DMS 273 treated with DMSO at 0.1 percent for 48 hours (cell line): ENCODE measurements at regions not wholly inside any gene's neighbourhood (a gene's known extent, or its start where the extent isn't known, plus 50 kb on each side); places are given as distances from the start of the nearest gene placed in this dataset.
A peak's percentile ranks its signal among the peaks of the same experiment; 100 is the strongest.
"Not testable (repeated sequence)": the region's sequence is repeated elsewhere in the genome, so short reads cannot be mapped to it uniquely, and the experiment has no call there.

Experiments
- DNase-seq: peaks from one replicate; lab custom pipeline; 2025; lab: John Stamatoyannopoulos, UW

DNA sequence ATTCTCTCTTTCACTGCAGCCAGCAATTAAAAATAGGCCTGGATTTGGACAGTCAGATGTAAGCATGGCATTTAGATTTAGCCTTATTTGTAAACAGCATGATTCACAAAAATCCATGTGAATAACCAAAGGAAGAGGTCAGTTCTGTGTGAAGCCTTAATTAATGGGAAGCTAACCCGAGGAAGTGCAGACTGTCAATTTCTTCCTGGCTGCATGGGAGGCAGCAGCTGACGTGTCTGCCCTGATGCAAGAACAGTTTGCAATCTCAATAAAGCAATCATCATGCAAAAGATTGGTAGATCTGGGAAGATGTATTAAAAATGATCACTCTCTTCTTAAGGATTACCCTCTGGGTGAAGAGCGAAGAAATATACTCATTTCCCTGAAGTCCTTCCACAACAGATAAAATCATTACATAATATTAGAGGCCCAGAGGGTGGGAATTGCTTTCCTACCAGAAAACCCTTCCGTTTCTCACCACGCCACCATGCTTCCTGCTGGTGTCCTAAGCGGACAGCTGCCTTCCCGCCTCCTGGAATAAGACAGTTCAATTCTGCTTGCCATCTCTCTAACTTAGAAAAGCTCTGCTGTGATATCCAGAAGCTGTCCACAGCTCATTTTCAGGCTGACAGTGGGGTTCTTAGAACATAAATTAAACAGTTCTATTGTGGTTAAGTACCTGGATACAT lies 526.7 kb upstream of the NRP1 start:
- no peak for DNase-seq

DNA sequence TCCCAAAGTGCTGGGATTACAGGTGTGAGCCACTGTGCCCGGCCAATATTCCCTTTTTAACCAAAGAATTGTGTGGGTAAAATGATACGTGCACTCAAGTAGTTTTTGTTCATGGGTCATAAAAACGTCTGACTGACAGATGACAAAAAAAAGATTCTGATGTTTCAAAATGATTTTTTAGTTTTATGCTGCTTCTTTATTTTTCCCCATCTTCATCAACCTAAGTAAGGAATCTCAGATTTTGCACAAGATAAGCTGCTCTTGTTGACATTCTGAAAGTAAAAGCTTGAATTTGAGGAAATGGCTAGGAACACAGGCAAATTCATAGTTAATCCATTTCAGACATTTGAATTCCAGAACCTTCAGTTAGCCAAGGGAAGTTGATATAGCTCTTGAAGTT lies 526.1 kb upstream of the NRP1 start:
- no peak for DNase-seq

DNA sequence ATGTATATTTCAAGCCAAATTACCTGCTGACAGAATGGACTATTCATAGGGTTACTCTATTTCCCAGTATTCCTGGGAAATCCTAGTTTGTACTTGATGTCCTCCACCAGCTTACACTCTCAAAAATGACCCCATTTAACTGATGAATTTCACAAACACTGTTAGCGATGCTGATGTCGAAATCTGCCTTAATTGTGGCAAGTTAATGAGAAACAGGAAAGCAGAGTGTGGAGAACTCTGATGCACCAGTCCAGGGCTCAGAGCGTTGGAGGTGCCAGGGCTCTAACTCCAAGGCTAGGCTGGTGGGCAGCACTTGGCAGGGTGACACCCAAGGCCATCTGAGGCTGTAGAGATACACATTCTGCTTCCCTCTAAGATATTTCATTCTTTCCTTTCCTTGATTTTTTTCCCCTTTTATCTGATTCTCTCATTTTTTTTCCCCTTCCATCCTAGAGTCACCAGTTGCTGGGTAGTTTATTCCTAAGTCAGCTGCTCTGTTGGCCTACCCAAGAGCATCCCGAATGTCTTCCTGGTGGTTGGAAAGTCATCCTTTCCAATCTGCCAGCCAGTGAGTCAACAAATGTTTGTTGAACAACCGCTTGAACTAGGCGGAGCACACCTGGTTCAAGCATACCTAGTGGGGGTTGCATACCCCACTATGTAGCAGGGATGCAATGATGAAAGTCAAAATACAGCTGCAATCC lies 525.0 kb upstream of the NRP1 start:
- DNase-seq, result no peak

GRCh38 chr10:33858326-33858725 lies 523.9 kb upstream of the NRP1 start:
- no peak for DNase-seq

GRCh38 chr10:33853221-33853620 lies 518.8 kb upstream of the NRP1 start:
- DNase-seq, result not testable (repeated sequence)

- no peak for DNase-seq
These were observed 508.9 kb upstream of the NRP1 start for GRCh38 chr10:33843379-33843778.

GRCh38 chr10:33841678-33842077 lies 507.2 kb upstream of the NRP1 start:
- DNase-seq, result no peak

GRCh38 chr10:33838731-33839130 lies 504.3 kb upstream of the NRP1 start:
- DNase-seq, result no peak

DNA sequence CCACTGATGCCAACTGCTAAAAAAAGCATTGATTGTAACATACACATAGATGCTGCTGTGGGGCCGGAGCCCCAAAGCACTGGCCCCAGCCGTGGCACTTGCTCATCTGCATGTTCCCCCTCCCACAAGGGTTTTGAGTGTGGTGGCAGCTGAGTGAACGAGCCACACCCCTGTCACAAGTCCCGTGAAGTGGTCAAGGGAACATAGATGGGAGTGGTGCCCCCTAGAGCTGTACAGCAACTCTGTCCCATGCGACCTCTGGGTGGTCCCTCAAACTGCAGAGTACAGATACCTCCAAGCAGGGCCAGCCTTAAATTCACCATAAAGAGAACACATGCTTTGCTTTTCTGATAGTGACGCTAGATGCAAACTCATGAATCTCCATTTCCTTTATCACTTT lies 503.3 kb upstream of the NRP1 start:
- no peak for DNase-seq

- DNase-seq, result no peak
These were observed 501.1 kb upstream of the NRP1 start for GRCh38 chr10:33835556-33835955.

DNA sequence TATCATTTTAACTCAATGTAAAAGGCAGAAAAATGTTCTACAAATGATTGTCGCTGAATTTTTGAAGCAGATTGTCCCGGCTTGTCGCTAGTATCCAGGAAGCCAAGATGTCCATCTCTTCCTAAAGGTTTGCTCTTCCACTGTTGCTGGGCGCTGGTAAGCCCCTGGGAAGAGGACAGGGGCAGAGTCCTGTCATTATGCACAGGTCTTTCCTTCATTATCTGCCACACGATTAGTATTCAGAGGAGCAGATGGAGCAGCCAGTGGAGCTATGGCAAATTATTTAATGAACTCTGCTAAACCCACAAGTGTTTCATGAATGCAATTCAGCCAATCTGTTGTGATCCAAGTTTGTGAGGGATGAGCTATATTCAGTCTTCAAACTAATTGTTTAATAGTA lies 499.1 kb upstream of the NRP1 start:
- peak; percentile 40 for DNase-seq

DNA sequence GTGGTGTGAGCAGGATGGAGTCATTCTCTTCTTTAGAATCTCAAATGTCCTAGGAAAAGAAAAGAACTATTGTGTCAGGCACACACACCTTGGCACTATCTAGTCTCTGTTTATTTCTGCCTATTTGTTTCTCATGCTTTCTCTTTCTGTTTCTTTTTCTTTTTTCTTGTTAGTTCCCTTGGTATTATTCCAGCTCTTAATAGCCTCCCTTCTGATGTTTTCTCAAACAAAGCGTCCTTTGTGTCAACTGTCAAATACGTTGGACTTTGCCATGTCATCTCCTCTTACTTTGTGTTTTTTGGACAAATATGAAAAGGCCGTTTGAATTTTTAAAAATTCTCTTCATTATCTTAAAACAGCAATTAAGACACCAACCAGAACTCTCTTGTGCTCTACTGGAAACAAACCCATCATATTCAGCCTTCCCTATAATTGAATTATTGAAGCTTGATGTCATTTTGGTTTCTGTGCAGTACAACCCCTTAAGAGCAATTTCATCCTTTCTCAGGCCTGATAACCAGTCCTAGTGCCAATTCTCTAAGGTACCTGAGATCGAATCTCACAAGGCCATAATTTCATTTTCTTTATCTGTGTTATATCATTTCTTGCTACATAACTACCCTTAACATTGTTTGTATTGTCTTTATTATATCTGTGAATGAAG lies 497.8 kb upstream of the NRP1 start:
- DNase-seq, result no peak

GRCh38 chr10:33831591-33831990 lies 497.1 kb upstream of the NRP1 start:
- no peak for DNase-seq

DNA sequence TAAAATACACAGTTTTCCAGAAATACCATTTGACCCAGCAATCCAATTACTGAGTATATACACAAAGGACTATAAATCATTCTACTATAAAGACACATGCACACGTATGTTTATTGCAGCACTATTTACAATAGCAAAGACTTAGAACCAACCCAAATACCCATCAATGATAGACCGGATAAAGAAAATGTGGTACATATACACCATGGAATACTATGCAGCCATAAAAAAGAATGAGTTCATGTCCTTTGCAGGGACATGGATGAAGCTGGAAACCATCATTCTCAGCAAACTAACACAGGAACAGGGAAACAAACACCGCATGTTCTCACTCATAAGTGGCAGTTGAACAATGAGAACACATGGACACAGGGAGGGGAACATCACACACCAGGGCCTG lies 495.4 kb upstream of the NRP1 start:
- not testable (repeated sequence) for DNase-seq

GRCh38 chr10:33828592-33828991 lies 494.1 kb upstream of the NRP1 start:
- DNase-seq, result no peak

DNA sequence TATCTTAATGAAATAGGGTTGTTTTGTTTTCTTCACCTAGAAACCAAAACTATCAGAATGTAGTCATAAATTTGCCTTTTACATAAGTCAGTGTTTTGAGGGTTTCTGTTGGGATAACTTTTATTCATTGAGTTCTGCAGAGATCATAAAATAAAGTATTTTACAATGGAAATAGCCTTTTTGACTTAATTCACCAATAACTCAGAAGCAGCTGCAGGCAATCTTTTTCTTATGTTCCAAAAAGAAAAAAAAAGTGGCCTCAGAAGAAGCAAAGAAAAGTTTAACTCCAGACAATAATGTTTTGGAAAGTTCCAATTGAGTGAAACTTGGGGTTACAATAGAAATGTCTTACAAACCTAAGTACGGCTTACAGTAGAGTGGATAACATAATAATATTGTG lies 491.7 kb upstream of the NRP1 start:
- no peak for DNase-seq

GRCh38 chr10:33822774-33823173 lies 488.3 kb upstream of the NRP1 start:
- no peak for DNase-seq

DNA sequence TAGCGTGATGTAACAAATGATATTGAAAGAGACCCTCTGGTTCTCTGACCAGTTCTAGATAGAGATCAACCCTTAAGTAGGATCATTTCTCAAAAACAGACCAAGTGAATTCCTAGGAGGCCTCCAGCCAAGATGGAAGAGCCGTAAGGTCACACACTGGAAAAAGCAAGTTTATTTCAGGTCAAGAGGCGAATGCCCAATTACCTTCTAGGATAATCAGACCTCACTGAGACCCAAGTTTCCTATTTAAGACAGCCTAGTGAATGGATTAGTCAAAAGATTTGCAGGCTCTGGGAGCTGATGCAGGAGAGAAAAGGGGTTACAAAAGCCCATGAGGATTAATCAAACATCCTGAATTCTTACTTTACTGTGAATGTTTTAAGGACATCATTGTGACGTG lies 486.1 kb upstream of the NRP1 start:
- DNase-seq, result no peak

DNA sequence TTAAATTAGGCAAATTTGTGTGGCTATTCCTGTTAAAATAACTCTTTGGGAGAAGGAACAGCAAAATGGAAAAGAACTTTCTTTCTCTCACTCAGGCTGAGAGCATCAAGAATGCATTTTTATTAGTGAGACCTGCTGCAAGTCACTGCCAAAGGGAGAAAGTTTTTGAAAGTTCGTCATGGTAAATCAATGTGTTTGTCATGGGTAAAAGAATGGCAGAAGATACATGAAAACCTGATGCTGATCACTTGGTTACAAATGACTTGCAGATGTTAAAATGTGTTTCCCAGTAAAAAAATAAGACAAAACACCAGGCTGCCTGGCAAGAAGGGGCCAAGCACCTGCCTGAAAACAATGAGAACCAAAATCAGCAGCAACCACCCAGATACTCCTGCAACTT lies 484.7 kb upstream of the NRP1 start:
- no peak for DNase-seq

DNA sequence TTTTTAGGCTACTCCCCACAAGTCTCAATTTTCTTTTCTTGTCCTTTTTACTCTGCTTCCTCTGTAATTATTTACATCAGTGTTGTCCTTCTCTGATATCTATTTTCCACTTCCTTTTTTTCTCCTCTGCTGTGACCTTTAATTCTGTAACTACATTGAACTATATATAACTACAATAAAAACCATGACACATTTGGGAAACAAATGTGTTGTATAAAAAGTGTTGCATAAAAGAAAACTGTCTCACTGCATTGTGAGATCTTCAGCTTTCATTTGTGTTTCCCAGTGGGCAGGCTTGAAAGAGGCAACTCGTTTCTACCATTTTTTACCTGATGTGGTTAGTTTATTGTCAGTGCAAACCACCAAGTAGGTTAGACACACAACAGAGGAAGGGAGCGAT lies 483.9 kb upstream of the NRP1 start:
- no peak for DNase-seq

DNA sequence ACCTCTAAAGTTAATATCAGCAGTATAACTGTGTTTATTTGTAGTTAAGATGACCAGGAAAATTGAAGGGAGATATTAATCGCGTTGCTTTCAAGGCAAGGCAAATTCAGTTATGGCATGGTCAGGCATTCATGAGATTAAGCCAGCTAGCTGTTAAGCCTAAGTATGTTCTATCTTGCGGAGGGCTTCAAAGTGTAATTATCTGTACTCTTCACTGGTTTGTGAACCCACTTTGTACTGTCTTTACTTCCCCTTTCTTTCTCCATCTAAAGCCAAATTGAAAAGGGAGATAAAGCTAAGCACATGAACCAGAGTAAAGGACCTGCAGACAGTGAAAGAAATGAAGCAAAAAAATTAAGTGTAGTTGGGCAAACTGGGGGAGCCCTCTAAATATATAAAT lies 483.1 kb upstream of the NRP1 start:
- DNase-seq, result no peak

DNA sequence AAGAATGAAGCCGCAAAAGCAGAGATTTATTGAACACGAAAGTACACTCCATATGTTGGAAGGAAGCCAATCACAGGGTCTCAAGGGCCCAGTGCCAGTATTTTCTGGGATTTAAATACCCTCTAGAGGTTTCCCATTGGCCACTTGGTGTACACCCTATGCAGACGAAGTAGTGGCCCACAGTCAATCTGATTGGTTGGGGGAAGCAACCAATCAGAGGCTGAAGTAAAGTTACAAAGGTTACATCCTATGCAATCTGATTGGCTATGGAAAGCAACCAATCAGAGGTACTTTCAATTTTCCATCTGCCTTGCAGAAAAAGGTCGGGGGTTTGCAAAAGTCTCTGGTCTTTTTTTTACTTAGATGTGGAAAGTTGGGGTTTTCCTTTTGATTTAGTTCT lies 481.3 kb upstream of the NRP1 start:
- no peak for DNase-seq

- no peak for DNase-seq
These were observed 479.4 kb upstream of the NRP1 start for GRCh38 chr10:33813871-33814270.
